ENCODE measurements at regions not wholly inside any gene's neighbourhood (a gene's known extent, or its start where the extent isn't known, plus 50 kb on each side); places are given as distances from the start of the nearest gene placed in this dataset.

DNA sequence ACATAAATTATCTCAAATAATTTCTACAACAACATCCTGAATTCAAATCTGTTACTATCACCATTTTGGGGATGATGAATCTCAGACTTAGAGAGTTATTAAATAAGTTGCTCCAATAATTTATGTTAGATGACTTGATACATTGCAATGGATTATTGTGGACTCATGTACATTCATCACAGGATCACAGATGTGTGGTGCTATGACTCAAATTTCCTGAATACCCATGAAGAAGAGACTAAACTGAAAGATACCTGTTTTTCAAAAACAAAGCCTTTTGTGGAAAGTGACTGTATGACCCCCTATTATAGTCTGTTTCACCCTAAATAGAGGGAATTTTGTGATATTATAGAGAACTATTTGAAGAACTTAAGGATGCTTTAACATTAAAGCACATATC lies 315.0 kb downstream of the PLA2G4A start:
- H3K27ac ChIP-seq = no peak overlapping the region

GRCh38 chr1:187146388-187146787 lies 317.6 kb downstream of the PLA2G4A start:
- Histone ChIP-seq H3K9me3 (no peaks in the 10 kb centered on the region), H3K4me1 (ENCODE audit: control insufficient read depth in 1 of 2, insufficient read depth in 1 of 2, low read depth in 1 of 2, low read length in 1 of 2) (no peaks in the 10 kb centered on the region), H3K36me3 (no peaks in the 10 kb centered on the region), H3K4me3 (ENCODE audit: low read depth in 1 of 2, low read length in 1 of 2) (no peak overlapping the region), H3K27ac (no peak overlapping the region), H3K27me3 (no peaks in the 10 kb centered on the region)
- TF ChIP-seq, protein P1, sequence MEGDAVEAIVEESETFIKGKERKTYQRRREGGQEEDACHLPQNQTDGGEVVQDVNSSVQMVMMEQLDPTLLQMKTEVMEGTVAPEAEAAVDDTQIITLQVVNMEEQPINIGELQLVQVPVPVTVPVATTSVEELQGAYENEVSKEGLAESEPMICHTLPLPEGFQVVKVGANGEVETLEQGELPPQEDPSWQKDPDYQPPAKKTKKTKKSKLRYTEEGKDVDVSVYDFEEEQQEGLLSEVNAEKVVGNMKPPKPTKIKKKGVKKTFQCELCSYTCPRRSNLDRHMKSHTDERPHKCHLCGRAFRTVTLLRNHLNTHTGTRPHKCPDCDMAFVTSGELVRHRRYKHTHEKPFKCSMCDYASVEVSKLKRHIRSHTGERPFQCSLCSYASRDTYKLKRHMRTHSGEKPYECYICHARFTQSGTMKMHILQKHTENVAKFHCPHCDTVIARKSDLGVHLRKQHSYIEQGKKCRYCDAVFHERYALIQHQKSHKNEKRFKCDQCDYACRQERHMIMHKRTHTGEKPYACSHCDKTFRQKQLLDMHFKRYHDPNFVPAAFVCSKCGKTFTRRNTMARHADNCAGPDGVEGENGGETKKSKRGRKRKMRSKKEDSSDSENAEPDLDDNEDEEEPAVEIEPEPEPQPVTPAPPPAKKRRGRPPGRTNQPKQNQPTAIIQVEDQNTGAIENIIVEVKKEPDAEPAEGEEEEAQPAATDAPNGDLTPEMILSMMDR (IDR thresholded peaks at IDR 0.05) = no peak

More for the DNA sequence above, 315.0 kb downstream of the PLA2G4A start:
- H3K4me1 ChIP-seq (ENCODE audit: control insufficient read depth in 1 of 2, insufficient read depth in 1 of 2, low read depth in 1 of 2, low read length in 1 of 2) = no peaks in the 10 kb centered on the region
- TF ChIP-seq, protein P1 (IDR thresholded peaks at IDR 0.05) = no peak
- H3K36me3 ChIP-seq = no peaks in the 10 kb centered on the region
- no peak overlapping the region for H3K4me3 ChIP-seq (ENCODE audit: low read depth in 1 of 2, low read length in 1 of 2)
- H3K27me3 ChIP-seq = no peaks in the 10 kb centered on the region
- H3K9me3 ChIP-seq = no peaks in the 10 kb centered on the region

GRCh38 chr1:187151555-187151954 lies 322.8 kb downstream of the PLA2G4A start:
- no peaks in the 10 kb centered on the region for H3K4me1 ChIP-seq (ENCODE audit: control insufficient read depth in 1 of 2, insufficient read depth in 1 of 2, low read depth in 1 of 2, low read length in 1 of 2)
- TF ChIP-seq, protein P1 (IDR thresholded peaks at IDR 0.05) = no peak
- H3K27ac ChIP-seq = no peak overlapping the region
- H3K9me3 ChIP-seq = no peaks in the 10 kb centered on the region
- H3K27me3 ChIP-seq = no peaks in the 10 kb centered on the region
- H3K36me3 ChIP-seq = no peaks in the 10 kb centered on the region
- H3K4me3 ChIP-seq (ENCODE audit: low read depth in 1 of 2, low read length in 1 of 2) = no peak overlapping the region

- no peaks in the 10 kb centered on the region for H3K4me1 ChIP-seq (ENCODE audit: control insufficient read depth in 1 of 2, insufficient read depth in 1 of 2, low read depth in 1 of 2, low read length in 1 of 2)
- H3K27me3 ChIP-seq = no peaks in the 10 kb centered on the region
- no peaks in the 10 kb centered on the region for H3K36me3 ChIP-seq
- no peak overlapping the region for H3K27ac ChIP-seq
- H3K4me3 ChIP-seq (ENCODE audit: low read depth in 1 of 2, low read length in 1 of 2) = no peak overlapping the region
- TF ChIP-seq, protein P1 (IDR thresholded peaks at IDR 0.05) = no peak
- no peaks in the 10 kb centered on the region for H3K9me3 ChIP-seq
Measured at GRCh38 chr1:187153047-187153446, 324.3 kb downstream of the PLA2G4A start.

- Histone ChIP-seq H3K27me3 (no peaks in the 10 kb centered on the region), H3K36me3 (no peaks in the 10 kb centered on the region), H3K4me3 (ENCODE audit: low read depth in 1 of 2, low read length in 1 of 2) (no peak overlapping the region), H3K4me1 (ENCODE audit: control insufficient read depth in 1 of 2, insufficient read depth in 1 of 2, low read depth in 1 of 2, low read length in 1 of 2) (no peaks in the 10 kb centered on the region), H3K9me3 (no peaks in the 10 kb centered on the region), H3K27ac (no peak overlapping the region)
- TF ChIP-seq, protein P1 (IDR thresholded peaks at IDR 0.05) = no peak
Measured at GRCh38 chr1:187157115-187157514, 328.4 kb downstream of the PLA2G4A start.

- H3K36me3 ChIP-seq = no peaks in the 10 kb centered on the region
- TF ChIP-seq, protein P1 (IDR thresholded peaks at IDR 0.05) = no peak
- H3K9me3 ChIP-seq = no peaks in the 10 kb centered on the region
- H3K4me3 ChIP-seq (ENCODE audit: low read depth in 1 of 2, low read length in 1 of 2) = no peak overlapping the region
- H3K27ac ChIP-seq = no peak overlapping the region
- no peaks in the 10 kb centered on the region for H3K27me3 ChIP-seq
- no peaks in the 10 kb centered on the region for H3K4me1 ChIP-seq (ENCODE audit: control insufficient read depth in 1 of 2, insufficient read depth in 1 of 2, low read depth in 1 of 2, low read length in 1 of 2)
Measured at GRCh38 chr1:187157552-187157951, 328.8 kb downstream of the PLA2G4A start.

Measured in neutrophil (primary cell).